Esophagus (tissue), 2 donors: ENCODE measurements at regions not wholly inside any gene's neighbourhood (a gene's known extent, or its start where the extent isn't known, plus 50 kb on each side); places are given as distances from the start of the nearest gene placed in this dataset.

Source experiments
- H3K27ac ChIP-seq, 2 donors: one replicate each; pipeline ENCODE4 v1.5.1; 2013; ENCODE audit warnings: low read depth in 2 of 2, mild to moderate bottlenecking in 2 of 2, inconsistent platforms in 1 of 2, low read length in 1 of 2, moderate library complexity in 1 of 2
- H3K27me3 ChIP-seq, 2 donors: one replicate each; pipeline ENCODE4 v1.6.1; 2013; ENCODE audit warnings: low read length in 2 of 2, control low read depth in 1 of 2, mild to moderate bottlenecking in 1 of 2; ENCODE audit not compliant: insufficient read depth in 2 of 2, control insufficient read depth in 1 of 2
- H3K36me3 ChIP-seq, 2 donors: one replicate each; pipeline ENCODE4 v1.6.1; 2013; ENCODE audit warnings: low read length in 1 of 2; ENCODE audit not compliant: control insufficient read depth in 2 of 2, insufficient read depth in 2 of 2
- H3K4me1 ChIP-seq, 2 donors: one replicate each; pipeline ENCODE4 v1.6.1; 2013; ENCODE audit warnings: low read length in 1 of 2; ENCODE audit not compliant: control insufficient read depth in 2 of 2, insufficient read depth in 2 of 2
- H3K4me3 ChIP-seq, 2 donors: one replicate each; pipeline ENCODE4 v1.5.1; 2013; ENCODE audit warnings: low read length in 2 of 2, mild to moderate bottlenecking in 2 of 2, low read depth in 1 of 2, moderate library complexity in 1 of 2
- H3K9me3 ChIP-seq, 2 donors: one replicate each; pipeline ENCODE4 v1.6.1; 2013; ENCODE audit warnings: mild to moderate bottlenecking in 2 of 2, low read depth in 1 of 2, low read length in 1 of 2, moderate library complexity in 1 of 2; ENCODE audit not compliant: control insufficient read depth in 2 of 2, insufficient read depth in 1 of 2
- WGBS, 2 donors: extraction: QIAGEN DNeasy Blood & Tissue Kit; methylation state at CpG; one replicate each; pipeline ENCODE4 v1.1.7; 2013; 5-methylcytosine and 5-hydroxymethylcytosine counted together
- donor health status: healthy with polysubstance abuse.
- donor health status: Bipolar disorder and iron deficiency.

DNA sequence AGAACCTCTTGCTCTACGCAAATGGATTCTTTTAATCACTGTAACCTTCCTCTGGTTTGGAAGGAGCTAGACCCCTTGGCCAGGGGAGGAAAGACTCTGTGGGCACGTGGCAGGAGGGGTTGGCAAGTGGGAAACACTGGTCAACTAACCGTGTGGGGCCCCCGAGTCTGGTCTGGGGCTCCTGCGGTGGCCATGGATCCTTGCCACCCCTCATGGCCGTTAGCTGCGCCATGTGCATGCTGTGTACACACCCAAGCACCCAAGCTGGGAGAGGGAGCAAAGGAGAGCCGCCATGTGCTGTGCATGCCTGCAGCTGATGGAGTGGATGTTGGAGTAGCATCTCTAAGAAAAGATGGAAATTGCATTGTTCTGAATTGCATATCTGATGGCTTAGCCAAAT, 730.6 kb downstream of the FAM181B start:
- H3K27me3 ChIP-seq, result no peaks in the 10 kb centered on the region
- H3K4me1 ChIP-seq, result no peaks in the 10 kb centered on the region
- H3K36me3 ChIP-seq, result no peaks in the 10 kb centered on the region
- no peak overlapping the region for H3K4me3 ChIP-seq
- no peak overlapping the region for H3K27ac ChIP-seq
- 91 to 93% methylated on average over 8 of the region's 8 CpGs for WGBS, 2 donors
- H3K9me3 ChIP-seq, result no peaks in the 10 kb centered on the region

DNA sequence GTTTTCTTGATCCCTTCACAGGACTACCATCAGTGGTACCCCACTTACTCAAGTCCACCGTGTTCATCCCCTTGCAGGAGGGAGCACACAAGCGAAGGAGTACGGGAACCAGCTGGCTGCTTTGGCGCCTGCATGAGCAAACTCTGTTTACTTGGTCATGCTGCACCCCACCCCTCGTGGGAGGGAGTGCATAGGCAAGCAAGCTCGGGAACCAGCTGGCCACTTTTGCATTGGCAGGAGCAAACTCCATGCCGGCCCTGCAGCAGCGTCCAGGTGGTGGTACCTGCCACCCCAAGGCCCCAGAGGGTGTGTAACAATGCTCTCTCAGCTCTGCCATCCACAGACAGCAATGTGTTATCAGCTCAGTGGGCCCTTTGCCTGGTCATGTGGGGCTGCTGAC, 737.8 kb downstream of the FAM181B start:
- WGBS, 2 donors, result 61 to 70% methylated on average over 8 of the region's 8 CpGs
- H3K4me1 ChIP-seq, result no peaks in the 10 kb centered on the region
- no peak overlapping the region for H3K4me3 ChIP-seq
- no peaks in the 10 kb centered on the region for H3K36me3 ChIP-seq
- H3K27ac ChIP-seq, result no peak overlapping the region
- H3K9me3 ChIP-seq, result no peaks in the 10 kb centered on the region
- no peaks in the 10 kb centered on the region for H3K27me3 ChIP-seq

DNA sequence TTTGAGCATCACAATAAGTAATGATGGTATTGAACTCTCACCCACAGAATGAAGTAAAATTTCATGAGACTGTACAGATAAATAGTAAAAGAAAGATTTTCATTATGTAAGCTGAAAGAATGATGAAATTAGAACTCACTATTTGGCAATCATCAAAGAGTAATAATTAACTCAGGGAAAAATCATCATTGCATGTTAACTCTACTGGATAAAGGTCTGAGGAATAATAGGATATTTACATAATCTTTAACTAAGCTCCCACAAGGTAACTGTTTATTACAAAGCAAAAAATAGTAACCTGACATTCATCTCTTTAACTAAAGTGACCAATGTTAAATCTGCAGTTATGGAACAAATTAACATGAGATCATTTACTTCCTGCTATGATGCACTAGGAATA, 739.9 kb downstream of the FAM181B start:
- H3K27me3 ChIP-seq, result no peaks in the 10 kb centered on the region
- H3K27ac ChIP-seq, result no peak overlapping the region
- H3K4me3 ChIP-seq, result no peak overlapping the region
- H3K9me3 ChIP-seq, result no peaks in the 10 kb centered on the region
- no peaks in the 10 kb centered on the region for H3K36me3 ChIP-seq
- no peaks in the 10 kb centered on the region for H3K4me1 ChIP-seq

DNA sequence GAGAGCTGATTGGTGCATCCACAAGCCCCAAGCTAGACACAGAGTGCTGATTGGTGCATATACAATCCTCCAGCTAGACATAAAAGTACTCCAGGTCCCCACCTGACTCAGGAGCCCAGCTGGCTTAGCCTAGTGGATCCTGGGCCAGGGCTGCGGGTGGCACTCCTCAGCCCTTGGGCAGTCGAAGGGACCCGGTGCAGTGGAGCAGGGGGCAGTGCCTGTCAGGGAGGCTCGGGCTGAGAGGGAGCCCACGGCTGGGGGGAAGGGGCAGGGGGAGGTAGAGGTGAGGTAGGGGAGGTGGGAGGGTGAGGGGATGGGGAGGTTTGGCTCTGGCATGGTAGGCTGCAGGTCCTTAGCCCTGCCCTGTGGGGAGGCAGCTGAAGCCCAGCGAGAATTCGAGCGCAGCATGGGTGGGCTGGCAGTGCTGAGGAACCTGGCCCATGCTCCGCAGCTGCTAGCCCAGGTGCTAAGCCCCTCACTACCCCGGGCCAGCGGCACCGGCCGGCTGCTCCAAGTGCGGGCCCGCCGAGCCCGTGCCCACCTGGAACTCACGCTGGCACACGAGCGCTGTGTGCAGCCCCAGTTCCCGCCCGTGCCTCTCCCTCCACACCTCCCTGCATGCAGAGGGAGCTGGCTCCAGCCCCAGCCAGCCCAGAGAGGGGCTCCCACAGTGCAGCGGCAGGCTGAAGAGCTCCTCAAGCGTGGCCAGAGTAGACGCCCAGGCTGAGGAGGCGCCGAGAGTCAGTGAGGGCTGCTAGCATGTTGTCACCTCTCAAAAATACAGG, 742.8 kb downstream of the FAM181B start:
- H3K4me3 ChIP-seq, result no peak overlapping the region
- H3K27ac ChIP-seq, result no peak overlapping the region
- H3K36me3 ChIP-seq, result no peaks in the 10 kb centered on the region
- H3K27me3 ChIP-seq, result no peaks in the 10 kb centered on the region
- peaks cover 0 to 5% of the 10 kb centered on the region in 2 donors for H3K9me3 ChIP-seq
- no peaks in the 10 kb centered on the region for H3K4me1 ChIP-seq
- WGBS, 2 donors, result 89 to 95% methylated on average over 26 to 27 of the region's 27 CpGs

DNA sequence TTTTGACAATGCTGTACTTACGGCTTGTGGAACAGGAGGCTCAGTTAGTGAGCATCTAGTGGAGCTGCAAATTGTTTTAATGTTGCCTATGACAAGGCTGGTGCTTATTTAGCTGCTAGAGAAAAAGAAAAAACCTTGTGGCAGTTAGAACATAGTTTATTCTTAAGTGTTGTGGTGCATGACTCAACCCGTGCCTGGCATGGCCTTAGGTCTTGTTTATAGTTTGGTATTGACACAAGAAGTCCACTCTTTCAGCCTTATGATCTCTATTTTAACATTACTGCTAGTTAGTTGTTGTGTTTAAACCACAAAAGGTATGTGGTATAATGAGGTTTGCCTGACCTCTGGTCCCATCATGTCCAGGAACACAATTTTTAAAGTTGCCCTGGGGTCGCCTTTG, 744.6 kb downstream of the FAM181B start:
- H3K4me3 ChIP-seq, result no peak overlapping the region
- H3K36me3 ChIP-seq, result no peaks in the 10 kb centered on the region
- no peaks in the 10 kb centered on the region for H3K27me3 ChIP-seq
- H3K27ac ChIP-seq, result no peak overlapping the region
- 52 to 71% methylated on average over 3 of the region's 3 CpGs for WGBS, 2 donors
- H3K4me1 ChIP-seq, result no peaks in the 10 kb centered on the region
- H3K9me3 ChIP-seq, result peaks cover 0 to 5% of the 10 kb centered on the region in 2 donors

DNA sequence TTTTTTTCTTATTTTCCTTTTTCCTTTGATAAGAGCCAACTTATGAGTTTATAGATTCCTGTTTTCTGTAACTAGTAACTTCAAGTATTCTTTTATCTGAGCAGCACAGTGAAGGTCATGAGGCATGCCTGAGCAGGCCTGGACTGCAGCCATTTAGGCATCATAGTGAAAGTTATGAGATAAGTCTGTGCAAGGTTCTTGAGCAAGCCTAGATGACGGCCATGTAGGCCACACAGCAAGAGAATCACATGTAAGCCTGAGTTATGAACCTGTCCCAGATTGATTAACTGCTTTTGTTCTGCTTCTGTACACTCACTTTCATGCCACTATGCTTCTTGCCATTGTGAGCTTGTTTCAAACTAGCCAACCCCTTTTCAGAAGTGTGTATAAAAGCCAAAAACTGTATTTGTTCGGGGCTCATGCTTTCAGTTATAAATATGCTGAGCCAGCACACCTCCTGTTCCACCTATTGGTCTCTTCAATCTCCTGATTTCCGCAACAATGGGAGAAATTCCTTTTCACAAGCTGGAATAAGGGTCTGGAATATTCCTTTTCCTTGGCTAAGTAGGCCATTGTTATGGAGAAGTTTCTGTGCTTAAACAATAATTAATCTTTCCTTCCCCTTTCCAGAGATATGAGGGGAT, 745.7 kb downstream of the FAM181B start:
- Histone ChIP-seq H3K27ac (no peak overlapping the region), H3K27me3 (no peaks in the 10 kb centered on the region), H3K36me3 (no peaks in the 10 kb centered on the region), H3K9me3 (peaks cover 0 to 5% of the 10 kb centered on the region in 2 donors), H3K4me1 (no peaks in the 10 kb centered on the region), H3K4me3 (no peak overlapping the region)
- WGBS, 2 donors, result 51 to 52% methylated on average over 3 of the region's 3 CpGs

DNA sequence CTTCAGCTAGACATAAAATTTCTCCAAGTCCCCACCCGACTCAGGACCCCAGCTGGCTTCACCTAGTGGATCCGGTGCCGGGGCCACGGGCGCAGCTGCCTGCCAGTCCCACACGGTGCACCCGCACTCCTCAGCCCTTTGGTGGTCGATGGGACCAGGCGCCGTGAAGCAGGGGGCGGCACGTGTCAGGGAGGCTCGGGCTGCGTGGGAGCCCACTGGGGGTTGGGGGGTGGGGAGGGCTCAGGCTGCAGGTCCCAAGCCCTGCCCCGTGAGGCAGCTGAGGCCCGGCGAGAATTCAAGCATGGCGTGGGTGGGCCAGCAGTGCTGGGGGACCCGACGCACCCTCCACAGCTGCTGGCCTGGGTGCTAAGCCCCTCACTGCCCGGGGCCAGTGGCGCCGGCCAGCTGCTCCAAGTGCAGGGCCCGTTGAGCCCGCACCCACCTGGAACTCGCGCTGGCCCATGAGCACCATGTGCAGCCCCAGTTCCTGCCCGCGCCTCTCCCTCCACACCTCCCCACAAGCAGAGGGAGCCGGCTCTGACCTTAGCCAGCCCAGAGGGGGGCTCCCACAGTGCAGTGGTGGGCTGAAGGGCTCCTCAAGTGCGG, 747.0 kb downstream of the FAM181B start:
- 87 to 89% methylated on average over 28 to 31 of the region's 31 CpGs for WGBS, 2 donors
- Histone ChIP-seq H3K4me3 (no peak overlapping the region), H3K27me3 (no peaks in the 10 kb centered on the region), H3K27ac (no peak overlapping the region), H3K9me3 (peaks cover 0 to 5% of the 10 kb centered on the region in 2 donors), H3K4me1 (no peaks in the 10 kb centered on the region), H3K36me3 (no peaks in the 10 kb centered on the region)

DNA sequence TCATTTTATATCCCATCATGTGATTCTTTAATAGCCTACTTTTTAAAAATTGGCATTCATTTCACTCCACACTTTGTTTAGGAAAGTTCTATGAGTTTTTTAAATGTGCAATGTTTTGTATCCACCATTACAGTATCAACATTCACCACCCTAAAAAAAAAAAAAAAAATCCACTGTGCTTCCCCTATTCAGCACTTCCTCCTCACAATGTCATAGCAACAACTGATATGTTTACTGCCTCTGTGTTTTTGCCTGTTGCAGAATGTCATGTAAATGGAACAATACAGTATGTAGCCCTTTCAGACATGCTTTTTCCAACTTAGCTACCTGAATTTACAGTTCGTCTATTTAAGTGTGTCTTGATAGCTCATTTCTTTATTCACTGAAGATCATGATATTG, 754.2 kb downstream of the FAM181B start:
- no peaks in the 10 kb centered on the region for H3K4me1 ChIP-seq
- no peaks in the 10 kb centered on the region for H3K27me3 ChIP-seq
- no peaks in the 10 kb centered on the region for H3K9me3 ChIP-seq
- no peaks in the 10 kb centered on the region for H3K36me3 ChIP-seq
- 75 to 77% methylated on average over 1 of the region's 1 CpG for WGBS, 2 donors
- H3K4me3 ChIP-seq, result no peak overlapping the region
- no peak overlapping the region for H3K27ac ChIP-seq

DNA sequence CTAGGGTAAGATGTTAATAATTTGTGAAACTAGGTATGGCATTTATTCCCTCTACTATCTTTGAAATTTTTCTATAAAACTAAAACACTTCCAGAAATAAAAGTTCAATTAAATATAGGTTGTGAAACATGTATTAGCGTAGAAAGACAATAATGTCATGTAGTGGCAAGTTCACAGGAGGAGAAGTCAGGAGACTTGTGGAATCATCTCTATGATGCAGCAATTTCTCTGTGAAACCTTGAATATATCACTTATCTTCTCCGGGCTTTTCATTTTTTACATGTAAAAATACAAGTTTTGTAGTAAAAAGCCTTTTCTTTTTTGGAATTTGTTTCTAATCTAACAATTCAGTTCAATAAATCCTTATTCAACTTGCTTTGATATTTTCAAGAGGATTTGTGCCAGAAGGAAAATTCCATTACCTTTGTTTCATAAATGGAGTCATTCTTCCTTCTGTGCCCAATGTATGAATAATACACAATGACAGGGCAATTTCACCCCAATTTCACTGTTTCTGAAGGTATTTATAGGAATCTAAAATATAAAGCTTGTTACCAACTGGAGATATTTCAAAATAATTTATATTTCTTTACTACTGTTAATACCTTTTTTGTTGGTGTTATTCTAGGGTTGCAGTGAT, 758.3 kb downstream of the FAM181B start:
- Histone ChIP-seq H3K4me1 (no peaks in the 10 kb centered on the region), H3K36me3 (no peaks in the 10 kb centered on the region), H3K27me3 (no peaks in the 10 kb centered on the region), H3K27ac (no peak overlapping the region), H3K9me3 (no peaks in the 10 kb centered on the region), H3K4me3 (no peak overlapping the region)
- WGBS, 2 donors, result 60 to 72% methylated on average over 2 of the region's 2 CpGs
